Neutrophil (primary cell): ENCODE measurements at regions not wholly inside any gene's neighbourhood (a gene's known extent, or its start where the extent isn't known, plus 50 kb on each side); places are given as distances from the start of the nearest gene placed in this dataset.

Source experiments
- H3K27ac ChIP-seq: fragments of 200-600 bp; sonication (generic); 2 replicates; pipeline ENCODE4 v1.5.1; 2016; ENCODE audit warnings: mild to moderate bottlenecking, moderate library complexity
- H3K27me3 ChIP-seq: fragments of 200-600 bp; sonication (generic); 2 replicates; pipeline ENCODE4 v1.6.0; 2016; ENCODE audit warnings: mild to moderate bottlenecking
- H3K36me3 ChIP-seq: fragments of 200-600 bp; sonication (generic); 2 replicates; pipeline ENCODE4 v1.5.1; 2017
- H3K4me1 ChIP-seq, 2 experiments: fragments of 200-600 bp in 1 of 2; sonication (generic) in 1 of 2; 1 replicate in 1 of 2; 2 replicates in 1 of 2; pipeline versions ENCODE4 v1.5.1 to v1.6.1; 2013 to 2016; ENCODE audit warnings: low read depth in 1 of 2, low read length in 1 of 2, mild to moderate bottlenecking in 1 of 2, moderate library complexity in 1 of 2; ENCODE audit not compliant: control insufficient read depth in 1 of 2, insufficient read depth in 1 of 2
- H3K4me3 ChIP-seq, 2 experiments: fragments of 200-600 bp in 1 of 2; sonication (generic) in 1 of 2; 1 replicate in 1 of 2; 2 replicates in 1 of 2; pipeline ENCODE4 v1.5.1; 2013 to 2016; ENCODE audit warnings: low read depth in 1 of 2, low read length in 1 of 2, mild to moderate bottlenecking in 1 of 2, moderate library complexity in 1 of 2
- H3K9me3 ChIP-seq: fragments of 200-600 bp; sonication (generic); 2 replicates; pipeline ENCODE4 v1.5.1; 2016
- TF ChIP-seq, protein P1 (sequence below): fragments of 200-600 bp; sonication (generic); IDR thresholded peaks from 2 replicates; pipeline ENCODE4 v1.5.1; 2016; ENCODE audit warnings: antibody characterized with exemption

DNA sequence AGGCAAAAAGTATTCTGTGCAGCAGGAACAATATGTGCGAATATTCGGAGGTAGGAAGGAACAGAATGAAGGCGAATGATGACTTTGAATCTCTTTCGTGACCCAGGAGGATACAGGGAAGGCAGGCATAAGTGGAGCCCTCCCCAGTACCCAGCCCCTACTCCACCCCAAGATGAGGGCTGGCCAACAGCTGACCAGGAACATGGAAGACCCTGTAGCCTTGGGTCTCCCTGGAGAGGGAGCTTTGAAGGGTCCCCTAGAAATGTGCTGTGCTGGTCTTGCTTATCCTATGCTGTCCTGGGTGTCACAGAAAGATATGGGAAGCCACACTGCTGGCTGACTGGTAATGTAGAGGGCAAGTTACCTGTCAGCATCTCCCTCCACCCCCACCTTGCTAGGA, 113.7 kb upstream of the NCAM1 start:
- H3K4me3 ChIP-seq: no peak overlapping the region

DNA sequence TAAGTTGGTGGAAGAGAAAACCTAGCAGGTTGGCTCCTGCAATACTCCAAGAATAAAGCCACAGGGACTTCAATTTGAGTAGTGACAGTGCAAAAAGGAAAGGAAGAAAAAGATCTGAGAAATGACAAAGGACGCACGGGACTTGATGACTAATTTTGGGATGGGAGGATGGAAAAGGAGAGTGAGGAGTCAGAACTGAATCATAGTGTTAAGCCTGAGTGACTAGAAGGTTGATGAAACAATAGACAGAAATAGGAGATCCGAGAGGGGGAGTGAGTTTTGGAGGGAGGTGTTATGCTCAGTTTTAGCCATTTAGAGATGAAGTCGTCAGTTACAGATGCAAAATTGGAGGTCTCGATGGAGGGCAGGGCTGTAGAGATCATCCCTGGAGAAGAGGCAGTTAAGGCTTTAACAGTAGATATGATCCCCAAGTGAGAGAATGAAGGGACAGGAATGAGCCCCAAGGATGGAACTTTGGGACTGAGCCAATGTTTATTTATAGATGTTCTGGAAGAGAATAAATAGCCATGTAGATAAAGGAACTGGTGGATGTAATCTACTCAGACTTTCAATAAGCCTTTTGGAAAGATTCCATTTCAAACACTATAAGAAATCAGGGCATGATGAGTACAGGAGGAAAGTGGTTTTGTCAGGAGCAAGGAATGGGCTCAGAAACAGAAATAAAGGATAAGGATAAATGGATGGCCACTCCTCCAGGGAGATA, 108.9 kb upstream of the NCAM1 start:
- H3K36me3 ChIP-seq: no peaks in the 10 kb centered on the region
- no peak overlapping the region for H3K4me3 ChIP-seq
- no peaks in the 10 kb centered on the region for H3K27me3 ChIP-seq
- TF ChIP-seq, protein P1, sequence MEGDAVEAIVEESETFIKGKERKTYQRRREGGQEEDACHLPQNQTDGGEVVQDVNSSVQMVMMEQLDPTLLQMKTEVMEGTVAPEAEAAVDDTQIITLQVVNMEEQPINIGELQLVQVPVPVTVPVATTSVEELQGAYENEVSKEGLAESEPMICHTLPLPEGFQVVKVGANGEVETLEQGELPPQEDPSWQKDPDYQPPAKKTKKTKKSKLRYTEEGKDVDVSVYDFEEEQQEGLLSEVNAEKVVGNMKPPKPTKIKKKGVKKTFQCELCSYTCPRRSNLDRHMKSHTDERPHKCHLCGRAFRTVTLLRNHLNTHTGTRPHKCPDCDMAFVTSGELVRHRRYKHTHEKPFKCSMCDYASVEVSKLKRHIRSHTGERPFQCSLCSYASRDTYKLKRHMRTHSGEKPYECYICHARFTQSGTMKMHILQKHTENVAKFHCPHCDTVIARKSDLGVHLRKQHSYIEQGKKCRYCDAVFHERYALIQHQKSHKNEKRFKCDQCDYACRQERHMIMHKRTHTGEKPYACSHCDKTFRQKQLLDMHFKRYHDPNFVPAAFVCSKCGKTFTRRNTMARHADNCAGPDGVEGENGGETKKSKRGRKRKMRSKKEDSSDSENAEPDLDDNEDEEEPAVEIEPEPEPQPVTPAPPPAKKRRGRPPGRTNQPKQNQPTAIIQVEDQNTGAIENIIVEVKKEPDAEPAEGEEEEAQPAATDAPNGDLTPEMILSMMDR: no peak
- H3K9me3 ChIP-seq: no peaks in the 10 kb centered on the region
- H3K27ac ChIP-seq: no peak overlapping the region
- H3K4me1 ChIP-seq: no peaks in the 10 kb centered on the region

More for the DNA sequence above, 113.7 kb upstream of the NCAM1 start:
- Histone ChIP-seq H3K36me3 (no peaks in the 10 kb centered on the region), H3K27ac (no peak overlapping the region), H3K27me3 (no peaks in the 10 kb centered on the region), H3K9me3 (no peaks in the 10 kb centered on the region), H3K4me1 (no peaks in the 10 kb centered on the region)
- TF ChIP-seq, protein P1: no peak

GRCh38 chr11:112856133-112856532, 105.1 kb upstream of the NCAM1 start:
- Histone ChIP-seq H3K27me3 (no peaks in the 10 kb centered on the region), H3K4me3 (no peak overlapping the region), H3K9me3 (no peaks in the 10 kb centered on the region), H3K27ac (no peak overlapping the region), H3K36me3 (no peaks in the 10 kb centered on the region), H3K4me1 (no peaks in the 10 kb centered on the region)
- TF ChIP-seq, protein P1: no peak

DNA sequence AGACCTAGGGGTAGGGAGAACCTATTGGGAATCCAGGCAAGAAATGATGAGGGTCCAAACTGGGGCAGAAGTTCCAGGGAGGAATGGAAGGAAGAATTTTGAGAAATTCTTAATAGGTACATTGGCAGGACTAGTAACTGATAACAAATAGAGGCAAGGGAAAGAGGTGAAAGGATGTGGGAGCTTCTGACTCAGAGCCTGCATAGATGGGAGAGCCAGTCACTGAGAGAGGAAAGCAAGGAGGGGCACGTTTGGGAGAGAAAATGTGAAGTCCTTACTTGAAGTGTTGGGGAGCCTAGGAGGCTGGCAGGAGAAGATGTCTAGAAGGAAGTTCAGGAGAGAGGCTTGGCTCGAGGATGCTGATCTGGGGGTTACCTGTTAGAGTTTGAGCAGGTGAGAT, 104.6 kb upstream of the NCAM1 start:
- no peaks in the 10 kb centered on the region for H3K36me3 ChIP-seq
- no peaks in the 10 kb centered on the region for H3K9me3 ChIP-seq
- H3K4me1 ChIP-seq: no peaks in the 10 kb centered on the region
- TF ChIP-seq, protein P1: no peak
- H3K4me3 ChIP-seq: no peak overlapping the region
- H3K27me3 ChIP-seq: no peaks in the 10 kb centered on the region
- H3K27ac ChIP-seq: no peak overlapping the region

- Histone ChIP-seq H3K4me3 (no peak overlapping the region), H3K27ac (no peak overlapping the region), H3K27me3 (no peaks in the 10 kb centered on the region), H3K4me1 (no peaks in the 10 kb centered on the region), H3K9me3 (no peaks in the 10 kb centered on the region), H3K36me3 (no peaks in the 10 kb centered on the region)
- TF ChIP-seq, protein P1: no peak
These were observed 102.8 kb upstream of the NCAM1 start for GRCh38 chr11:112858289-112859023.
